SK-N-SH (cell line): ENCODE measurements at regions not wholly inside any gene's neighbourhood (a gene's known extent, or its start where the extent isn't known, plus 50 kb on each side); places are given as distances from the start of the nearest gene placed in this dataset.

Experiments used
- CTCF ChIA-PET: fragments of 300-600, 350-600 bp; formaldehyde crosslinking; extraction: SDS; loops from one replicate; lab custom pipeline; 2021; lab: Yijun Ruan, JAX
- POLR2A ChIA-PET: fragments of 350-600 bp; sonication (Branson Sonifier 250); formaldehyde crosslinking; extraction: SDS; loops from one replicate; lab custom pipeline; 2020; ENCODE audit warnings: antibody characterized with exemption, inconsistent platforms; lab: Yijun Ruan, JAX
- DNase-seq: peaks from one replicate; pipeline ENCODE4 v3.0.0; 2012
- H2AFZ ChIP-seq: fragments of 200-600 bp; sonication (generic); 2 replicates; pipeline ENCODE4 v1.8.1; 2016; ENCODE audit warnings: antibody characterized with exemption, mild to moderate bottlenecking, low read depth
- H3F3A ChIP-seq: fragments of 200-600 bp; sonication (generic); replicated peaks from 2 replicates; pipeline ENCODE3; 2016; ENCODE audit warnings: antibody characterized with exemption, mild to moderate bottlenecking; ENCODE audit not compliant: insufficient read depth
- H3K27ac ChIP-seq, 2 experiments: fragments of 200-500 bp in 1 of 2; fragments of 200-600 bp in 1 of 2; sonication (Bioruptor generic) in 1 of 2; sonication (generic), shearing (Covaris generic) in 1 of 2; 2 replicates each; pipeline versions ENCODE4 v1.5.1 to v1.6.1; 2014 to 2016; ENCODE audit warnings: low read depth in 2 of 2, inconsistent platforms in 1 of 2, low read length in 1 of 2, mild to moderate bottlenecking in 1 of 2, mixed read lengths in 1 of 2
- H3K27me3 ChIP-seq: fragments of 200-600 bp; sonication (generic), shearing (Covaris generic); 2 replicates; pipeline ENCODE4 v1.6.1; 2016; ENCODE audit warnings: mixed run types; ENCODE audit not compliant: insufficient read depth
- H3K36me3 ChIP-seq, 2 experiments: fragments of 200-500 bp in 1 of 2; fragments of 200-600 bp in 1 of 2; sonication (Bioruptor generic) in 1 of 2; sonication (generic) in 1 of 2; replicated peaks in 1 of 2; 2 replicates each; pipeline versions ENCODE3 to v1.5.1; 2014 to 2016; ENCODE audit warnings: low read length in 1 of 2, mild to moderate bottlenecking in 1 of 2; ENCODE audit not compliant: insufficient read depth in 2 of 2, control insufficient read depth in 1 of 2
- H3K4me1 ChIP-seq, 2 experiments: fragments of 200-500 bp in 1 of 2; fragments of 200-600 bp in 1 of 2; sonication (Bioruptor generic) in 1 of 2; sonication (generic), shearing (Covaris generic) in 1 of 2; 2 replicates each; pipeline versions ENCODE4 v1.5.1 to v1.6.1; 2014 to 2016; ENCODE audit warnings: low read depth in 1 of 2, low read length in 1 of 2, mixed run types in 1 of 2; ENCODE audit not compliant: insufficient read depth in 2 of 2, control insufficient read depth in 1 of 2
- H3K4me2 ChIP-seq: fragments of 200-600 bp; sonication (generic), shearing (Covaris generic); 2 replicates; pipeline ENCODE4 v1.6.1; 2017; ENCODE audit warnings: mixed run types
- H3K4me3 ChIP-seq, 2 experiments: fragments of 200-500 bp in 1 of 2; fragments of 200-600 bp in 1 of 2; sonication (Bioruptor generic) in 1 of 2; sonication (generic), shearing (Covaris generic) in 1 of 2; 2 replicates each; pipeline versions ENCODE4 v1.5.1 to v1.8.1; 2014 to 2016; ENCODE audit warnings: low read depth in 2 of 2, inconsistent platforms in 1 of 2, low read length in 1 of 2, mild to moderate bottlenecking in 1 of 2, mixed read lengths in 1 of 2, moderate library complexity in 1 of 2
- H3K79me2 ChIP-seq: fragments of 200-600 bp; sonication (generic); 2 replicates; pipeline ENCODE4 v1.8.1; 2017; ENCODE audit warnings: mild to moderate bottlenecking; ENCODE audit not compliant: insufficient read depth
- H3K9ac ChIP-seq: fragments of 200-600 bp; sonication (generic); 2 replicates; pipeline ENCODE4 v1.6.1; 2017; ENCODE audit warnings: mixed run types
- H3K9me2 ChIP-seq: fragments of 200-600 bp; sonication (generic); 2 replicates; pipeline ENCODE4 v1.6.1; 2017; ENCODE audit warnings: mixed run types
- H3K9me3 ChIP-seq: fragments of 200-600 bp; sonication (generic); 2 replicates; pipeline ENCODE4 v1.6.1; 2017; ENCODE audit warnings: mixed run types, mild to moderate bottlenecking, moderate library complexity
- H4K20me1 ChIP-seq: fragments of 200-600 bp; sonication (generic); 2 replicates; pipeline ENCODE4 v1.6.1; 2017; ENCODE audit warnings: mild to moderate bottlenecking, mixed run types; ENCODE audit not compliant: insufficient read depth
- CHD2 ChIP-seq: fragments of 150-350 bp; IDR thresholded peaks from 2 replicates; pipeline ENCODE4 v1.6.1; 2018; ENCODE audit warnings: low read length; ENCODE audit not compliant: partially characterized antibody
- ELF1 ChIP-seq: IDR thresholded peaks from 2 replicates; pipeline ENCODE4 v1.4.0; 2012
- EZH2phosphoT487 ChIP-seq: fragments of 200-600 bp; sonication (generic); IDR thresholded peaks from 2 replicates; pipeline ENCODE4 v1.6.1; 2017; ENCODE audit warnings: low read depth, mixed run types, mild to moderate bottlenecking, antibody characterized with exemption, moderate library complexity, borderline replicate concordance
- FOXM1 ChIP-seq: IDR thresholded peaks from 2 replicates; pipeline ENCODE4 v1.4.0; 2012; ENCODE audit warnings: low read depth, mild to moderate bottlenecking
- MEF2A ChIP-seq: IDR thresholded peaks from 2 replicates; pipeline ENCODE4 v1.4.0; 2012; ENCODE audit warnings: low read depth, borderline replicate concordance
- NFIC ChIP-seq: IDR thresholded peaks from 2 replicates; pipeline ENCODE4 v1.4.0; 2012; ENCODE audit warnings: borderline replicate concordance
- PBX3 ChIP-seq: IDR thresholded peaks from 2 replicates; pipeline ENCODE4; 2012
- RFX5 ChIP-seq: IDR thresholded peaks from 2 replicates; pipeline ENCODE4 v1.6.1; 2012; ENCODE audit warnings: mild to moderate bottlenecking, improper control_type of control experiment, low read length
- SIN3A ChIP-seq: IDR thresholded peaks from 2 replicates; pipeline ENCODE4 v1.6.1; 2012; ENCODE audit warnings: low read depth, mild to moderate bottlenecking, low read length, moderate library complexity, borderline replicate concordance
- TAF1 ChIP-seq: IDR thresholded peaks from 2 replicates; pipeline ENCODE4 v1.6.1; 2012; ENCODE audit warnings: low read depth, mild to moderate bottlenecking, low read length, moderate library complexity, borderline replicate concordance
- TCF12 ChIP-seq: IDR thresholded peaks from 2 replicates; pipeline ENCODE4 v1.4.0; 2012
- TEAD4 ChIP-seq: IDR thresholded peaks from 2 replicates; pipeline ENCODE4 v1.4.0; 2012; ENCODE audit warnings: mild to moderate bottlenecking, borderline replicate concordance; ENCODE audit not compliant: insufficient read depth
- YY1 ChIP-seq: IDR thresholded peaks from 2 replicates; pipeline ENCODE4 v1.4.0; 2012; ENCODE audit warnings: low read depth, mild to moderate bottlenecking
- WGBS: methylation state at CpG from one replicate; pipeline ENCODE4 v1.1.6; 2017; ENCODE audit warnings: low lambda C conversion rate; 5-methylcytosine and 5-hydroxymethylcytosine counted together
- TF ChIP-seq, protein P1 (sequence below): IDR thresholded peaks from 2 replicates; pipeline ENCODE4 v1.6.1; 2012; ENCODE audit warnings: mild to moderate bottlenecking, low read depth, low read length, moderate library complexity
- TF ChIP-seq, protein P2 (sequence below): fragments of 150-350 bp; IDR thresholded peaks from 2 replicates; pipeline ENCODE4 v1.6.1; 2016; ENCODE audit warnings: mild to moderate bottlenecking, low read depth, low read length

- POLR2A ChIA-PET: no interaction called here
These were observed 460.0 kb upstream of the RARB start for GRCh38 chr3:24968036-24968435.

More at GRCh38 chr3:24968036-24968435, 460.0 kb upstream of the RARB start:
- Histone ChIP-seq H3K36me3 (no peaks in the 10 kb centered on the region), H3K9ac (no peak overlapping the region), H3K4me3 (no peak overlapping the region), H2AFZ (no peak overlapping the region), H3K9me2 (no peaks in the 10 kb centered on the region), H4K20me1 (no peaks in the 10 kb centered on the region), H3K4me2 (no peak overlapping the region), H3K79me2 (no peaks in the 10 kb centered on the region), H3K27me3 (no peaks in the 10 kb centered on the region), H3K27ac (no peak overlapping the region), H3K4me1 (no peaks in the 10 kb centered on the region), H3K9me3 (no peaks in the 10 kb centered on the region), H3F3A (no peaks in the 10 kb centered on the region)
- 88% methylated on average over 1 of the region's 1 CpG for WGBS
- CTCF ChIA-PET: interaction anchor here (1.9 to 2.1 kb wide), 2 partner anchors 65 to 626 kb away, joined by 5 to 13 read pairs; no protein-coding TSS in a partner anchor
- TF ChIP-seq EZH2phosphoT487 (no peak), SIN3A (no peak), TAF1 (no peak), TEAD4 (no peak), MEF2A (no peak), PBX3 (no peak), NFIC (no peak), YY1 (no peak), CHD2 (no peak), TCF12 (no peak), ELF1 (no peak), RFX5 (no peak), FOXM1 (no peak)
- TF ChIP-seq, protein P1, sequence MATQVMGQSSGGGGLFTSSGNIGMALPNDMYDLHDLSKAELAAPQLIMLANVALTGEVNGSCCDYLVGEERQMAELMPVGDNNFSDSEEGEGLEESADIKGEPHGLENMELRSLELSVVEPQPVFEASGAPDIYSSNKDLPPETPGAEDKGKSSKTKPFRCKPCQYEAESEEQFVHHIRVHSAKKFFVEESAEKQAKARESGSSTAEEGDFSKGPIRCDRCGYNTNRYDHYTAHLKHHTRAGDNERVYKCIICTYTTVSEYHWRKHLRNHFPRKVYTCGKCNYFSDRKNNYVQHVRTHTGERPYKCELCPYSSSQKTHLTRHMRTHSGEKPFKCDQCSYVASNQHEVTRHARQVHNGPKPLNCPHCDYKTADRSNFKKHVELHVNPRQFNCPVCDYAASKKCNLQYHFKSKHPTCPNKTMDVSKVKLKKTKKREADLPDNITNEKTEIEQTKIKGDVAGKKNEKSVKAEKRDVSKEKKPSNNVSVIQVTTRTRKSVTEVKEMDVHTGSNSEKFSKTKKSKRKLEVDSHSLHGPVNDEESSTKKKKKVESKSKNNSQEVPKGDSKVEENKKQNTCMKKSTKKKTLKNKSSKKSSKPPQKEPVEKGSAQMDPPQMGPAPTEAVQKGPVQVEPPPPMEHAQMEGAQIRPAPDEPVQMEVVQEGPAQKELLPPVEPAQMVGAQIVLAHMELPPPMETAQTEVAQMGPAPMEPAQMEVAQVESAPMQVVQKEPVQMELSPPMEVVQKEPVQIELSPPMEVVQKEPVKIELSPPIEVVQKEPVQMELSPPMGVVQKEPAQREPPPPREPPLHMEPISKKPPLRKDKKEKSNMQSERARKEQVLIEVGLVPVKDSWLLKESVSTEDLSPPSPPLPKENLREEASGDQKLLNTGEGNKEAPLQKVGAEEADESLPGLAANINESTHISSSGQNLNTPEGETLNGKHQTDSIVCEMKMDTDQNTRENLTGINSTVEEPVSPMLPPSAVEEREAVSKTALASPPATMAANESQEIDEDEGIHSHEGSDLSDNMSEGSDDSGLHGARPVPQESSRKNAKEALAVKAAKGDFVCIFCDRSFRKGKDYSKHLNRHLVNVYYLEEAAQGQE: no peak
- TF ChIP-seq, protein P2, sequence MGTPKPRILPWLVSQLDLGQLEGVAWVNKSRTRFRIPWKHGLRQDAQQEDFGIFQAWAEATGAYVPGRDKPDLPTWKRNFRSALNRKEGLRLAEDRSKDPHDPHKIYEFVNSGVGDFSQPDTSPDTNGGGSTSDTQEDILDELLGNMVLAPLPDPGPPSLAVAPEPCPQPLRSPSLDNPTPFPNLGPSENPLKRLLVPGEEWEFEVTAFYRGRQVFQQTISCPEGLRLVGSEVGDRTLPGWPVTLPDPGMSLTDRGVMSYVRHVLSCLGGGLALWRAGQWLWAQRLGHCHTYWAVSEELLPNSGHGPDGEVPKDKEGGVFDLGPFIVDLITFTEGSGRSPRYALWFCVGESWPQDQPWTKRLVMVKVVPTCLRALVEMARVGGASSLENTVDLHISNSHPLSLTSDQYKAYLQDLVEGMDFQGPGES: no peak
- TF ChIP-seq, all 33 proteins: peak for 0
- DNase-seq: no peak
